ENCODE measurements at regions not wholly inside any gene's neighbourhood (a gene's known extent, or its start where the extent isn't known, plus 50 kb on each side); places are given as distances from the start of the nearest gene placed in this dataset.

DNA sequence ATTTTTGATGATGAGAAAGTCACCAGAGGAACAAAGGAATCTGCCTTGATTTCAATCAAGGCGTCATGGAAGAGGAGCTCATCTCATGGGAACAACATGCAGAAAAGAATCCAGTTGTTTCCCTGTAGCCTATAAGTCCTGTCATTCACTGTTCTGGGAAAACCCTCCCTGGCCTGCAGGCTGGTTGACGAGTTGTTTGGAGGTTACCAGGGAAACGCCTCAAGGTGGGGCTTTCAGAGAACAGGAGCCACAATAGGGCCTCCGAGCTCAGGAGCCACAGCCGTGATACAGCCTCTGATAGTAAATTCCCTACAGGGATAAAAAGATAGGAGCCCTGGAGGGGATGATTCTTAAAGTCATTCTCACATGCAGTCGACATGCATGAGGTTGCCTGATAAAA is 135.2 kb downstream of the PSMG1 start:
- Histone ChIP-seq H2AFZ (replicated peaks; ENCODE audit: low read length, poor library complexity) (peak overlapping the region; percentile 78), H3K4me1 (ENCODE audit: control insufficient read depth, insufficient read depth, low read length) (peaks cover 4% of the 10 kb centered on the region; the same call in 1 of the 2 replicates), H3K4me2 (ENCODE audit: low read depth, low read length) (no peak overlapping the region), H2AK9ac (replicated peaks; ENCODE audit: low read depth, low read length, poor library complexity) (no peak overlapping the region), H3K23ac (ENCODE audit: low read depth, low read length) (no peak overlapping the region), H2AK5ac (ENCODE audit: low read depth, low read length) (no peak overlapping the region), H3K14ac (replicated peaks; ENCODE audit: low read depth, low read length) (no peak overlapping the region), H2BK20ac (ENCODE audit: low read depth, low read length) (no peak overlapping the region), H4K91ac (ENCODE audit: insufficient read depth, low read depth, low read length) (no peak overlapping the region), H2BK120ac (ENCODE audit: low read depth, low read length) (no peak overlapping the region; the same call in 1 of the 2 replicates), H3K18ac (ENCODE audit: low read depth, low read length) (no peak overlapping the region), H3K9ac (ENCODE audit: low read depth, low read length) (no peak overlapping the region), H4K5ac (ENCODE audit: low read depth, low read length) (no peak overlapping the region), H3K36me3 (ENCODE audit: control insufficient read depth, insufficient read depth, low read length) (no peaks in the 10 kb centered on the region), H4K20me1 (ENCODE audit: insufficient read depth, low read length) (no peaks in the 10 kb centered on the region), H3K27ac (ENCODE audit: insufficient read depth, low read length) (no peak overlapping the region), H2BK15ac (ENCODE audit: low read depth, low read length) (no peak overlapping the region), H3K9me1 (ENCODE audit: insufficient read depth, low read length) (peaks cover 12% of the 10 kb centered on the region; the same call in 1 of the 2 replicates), H2BK5ac (ENCODE audit: low read depth, low read length, poor library complexity, severe bottlenecking) (no peak overlapping the region), H3K9me3 (ENCODE audit: control insufficient read depth, insufficient read depth, low read length) (no peaks in the 10 kb centered on the region), H3K56ac (ENCODE audit: extremely low read depth, insufficient read depth, low read length) (no peak overlapping the region), H3K27me3 (ENCODE audit: control insufficient read depth, insufficient read depth, low read length) (no peaks in the 10 kb centered on the region), H4K8ac (ENCODE audit: low read depth in 2 of 2, low read length in 2 of 2) (no peak overlapping the region), H3K4ac (ENCODE audit: low read depth, low read length) (0 out of 2 replicates have a peak overlapping the region, but pooled peaks have one; percentile 2), H3K79me1 (ENCODE audit: low read depth in 1 of 2, low read length in 2 of 2) (no peaks in the 10 kb centered on the region), H3K4me3 (ENCODE audit: insufficient read depth, low read depth, low read length) (no peak overlapping the region)
- peak; percentile 4 for DNase-seq
- dilution Hi-C loops (cut with HindIII; ENCODE audit: low sequenced_read_pairs, unreplicated experiment) (no loop called here), intact Hi-C loops (cut with micrococcal nuclease) (no loop called here), in situ Hi-C loops (cut with MboI; ENCODE audit: low sequenced_read_pairs) (no loop called here)
- ChIA-PET POLR2A (ENCODE audit: unreplicated experiment) (no interaction called here), CTCF (no interaction called here)
- ATAC-seq (ENCODE audit: low read depth) = no peak
- TF ChIP-seq FOS (IDR thresholded peaks at IDR 0.05; ENCODE audit: low read depth, low read length) (no peak), BHLHE40 (IDR thresholded peaks at IDR 0.05; ENCODE audit: low read depth, low read length) (no peak), USF2 (IDR thresholded peaks at IDR 0.05; ENCODE audit: low read depth, low read length) (no peak), MAZ (IDR thresholded peaks at IDR 0.05; ENCODE audit: borderline replicate concordance, low read depth, low read length) (no peak)
- BruUV-seq (replicated peaks) = no TSS peak
- 91% methylated on average over 1 of the region's 6 CpGs; no CpG with 5 or more reads in 1 of the 2 experiments for WGBS, 2 experiments (ENCODE audit: extremely low coverage in 2 of 2, insufficient read length in 1 of 2)
